Trophoblast cell (in vitro differentiated cells and primary cell): ENCODE measurements at regions not wholly inside any gene's neighbourhood (a gene's known extent, or its start where the extent isn't known, plus 50 kb on each side); places are given as distances from the start of the nearest gene placed in this dataset.

Source experiments
- DNase-seq, 2 donors: peaks; one replicate each; pipeline ENCODE4 v3.0.0-alpha.2; 2016
- H2AFZ ChIP-seq: 2 replicates; pipeline ENCODE4 v1.6.1; 2013; ENCODE audit warnings: low read length, moderate library complexity, mild to moderate bottlenecking; ENCODE audit not compliant: insufficient read depth, poor library complexity
- H2AK5ac ChIP-seq: 2 replicates; pipeline ENCODE4 v1.6.1; 2013; ENCODE audit warnings: mild to moderate bottlenecking, low read length
- H2BK120ac ChIP-seq: 2 replicates; pipeline ENCODE4 v1.6.1; 2013; ENCODE audit warnings: low read length, mild to moderate bottlenecking, moderate library complexity; ENCODE audit not compliant: insufficient read depth, poor library complexity
- H2BK12ac ChIP-seq: 2 replicates; pipeline ENCODE4 v1.6.1; 2013; ENCODE audit warnings: mild to moderate bottlenecking, low read length, moderate library complexity
- H2BK5ac ChIP-seq: 2 replicates; pipeline ENCODE4 v1.6.1; 2013; ENCODE audit warnings: low read length, low read depth, moderate library complexity, mild to moderate bottlenecking; ENCODE audit not compliant: poor library complexity
- H3K14ac ChIP-seq: 2 replicates; pipeline ENCODE4 v1.6.1; 2013; ENCODE audit warnings: mild to moderate bottlenecking, low read length
- H3K18ac ChIP-seq: 2 replicates; pipeline ENCODE4 v1.6.1; 2013; ENCODE audit warnings: mild to moderate bottlenecking, low read length
- H3K23ac ChIP-seq: 2 replicates; pipeline ENCODE4 v1.6.1; 2013; ENCODE audit warnings: low read length
- H3K27ac ChIP-seq: 2 replicates; pipeline ENCODE4 v1.5.1; 2013; ENCODE audit warnings: low read depth, mild to moderate bottlenecking, inconsistent platforms, low read length, moderate library complexity
- H3K27me3 ChIP-seq: 2 replicates; pipeline ENCODE4 v1.6.1; 2013; ENCODE audit warnings: inconsistent platforms, mild to moderate bottlenecking, low read length, moderate library complexity; ENCODE audit not compliant: insufficient read depth
- H3K36me3 ChIP-seq, 2 experiments: 1 replicate in 1 of 2; 2 replicates in 1 of 2; pipeline ENCODE4 v1.6.1; 2013; ENCODE audit warnings: low read length in 2 of 2, mild to moderate bottlenecking in 2 of 2, moderate library complexity in 1 of 2; ENCODE audit not compliant: insufficient read depth in 2 of 2, control insufficient read depth in 1 of 2
- H3K4ac ChIP-seq: 2 replicates; pipeline ENCODE4 v1.6.1; 2013; ENCODE audit warnings: low read depth, mild to moderate bottlenecking, low read length, moderate library complexity
- H3K4me1 ChIP-seq, 2 experiments: 1 replicate in 1 of 2; 2 replicates in 1 of 2; pipeline ENCODE4 v1.6.1; 2013; ENCODE audit warnings: low read length in 2 of 2, mild to moderate bottlenecking in 2 of 2, moderate library complexity in 1 of 2; ENCODE audit not compliant: insufficient read depth in 2 of 2, control insufficient read depth in 1 of 2
- H3K4me2 ChIP-seq: 2 replicates; pipeline ENCODE4 v1.6.1; 2013; ENCODE audit warnings: inconsistent platforms, mild to moderate bottlenecking, low read length, moderate library complexity
- H3K4me3 ChIP-seq: 2 replicates; pipeline ENCODE4 v1.5.1; 2013; ENCODE audit warnings: mild to moderate bottlenecking, low read depth, low read length, inconsistent platforms
- H3K79me1 ChIP-seq: one replicate; pipeline ENCODE4 v1.6.1; 2013; ENCODE audit warnings: low read length
- H3K79me2 ChIP-seq: 2 replicates; pipeline ENCODE4 v1.6.1; 2013; ENCODE audit warnings: low read length, mild to moderate bottlenecking; ENCODE audit not compliant: control insufficient read depth, insufficient read depth, poor library complexity
- H3K9ac ChIP-seq: 2 replicates; pipeline ENCODE4 v1.6.1; 2013; ENCODE audit warnings: mild to moderate bottlenecking, low read length
- H3K9me3 ChIP-seq: 2 replicates; pipeline ENCODE4 v1.6.1; 2013; ENCODE audit warnings: low read depth, mild to moderate bottlenecking, control low read depth, inconsistent platforms, low read length; ENCODE audit not compliant: insufficient read depth
- H4K12ac ChIP-seq: 2 replicates; pipeline ENCODE4 v1.6.1; 2013; ENCODE audit warnings: low read depth, mild to moderate bottlenecking, low read length, moderate library complexity
- H4K8ac ChIP-seq: 2 replicates; pipeline ENCODE4 v1.6.1; 2013; ENCODE audit warnings: low read depth, mild to moderate bottlenecking, low read length, moderate library complexity
- H4K91ac ChIP-seq: one replicate; pipeline ENCODE4 v1.6.1; 2013; ENCODE audit warnings: low read depth, mild to moderate bottlenecking, low read length, moderate library complexity
- WGBS: extraction: QIAGEN DNeasy Blood & Tissue Kit; methylation state at CpG from one replicate; pipeline ENCODE4 v1.1.7; 2013; ENCODE audit warnings: missing lambda C conversion rate; ENCODE audit not compliant: insufficient read length, insufficient coverage; ENCODE audit errors: extremely low coverage; 5-methylcytosine and 5-hydroxymethylcytosine counted together

DNA sequence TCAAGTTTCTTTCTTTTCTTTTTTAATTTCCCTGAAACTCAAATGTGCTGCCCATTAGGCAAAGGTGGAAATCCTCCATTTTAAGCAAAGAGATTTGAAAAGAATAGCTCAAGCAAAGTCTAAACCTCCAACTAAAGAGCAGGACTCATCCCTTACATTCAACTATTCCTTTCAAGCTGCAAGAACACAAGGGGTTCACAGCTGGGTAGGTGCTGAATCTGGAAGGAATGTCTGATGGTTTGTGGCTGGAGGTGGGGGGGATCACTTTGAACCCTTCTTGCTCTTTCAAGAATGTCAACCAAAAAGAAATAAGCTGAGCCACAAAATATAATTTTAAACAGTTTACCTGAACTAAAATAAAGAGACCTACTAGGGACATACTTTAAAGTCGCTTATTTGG lies 375.7 kb upstream of the CDH10 start:
- no peak overlapping the region for H2BK120ac ChIP-seq
- no peak overlapping the region for H4K12ac ChIP-seq
- H3K4me3 ChIP-seq = no peak overlapping the region
- no peak overlapping the region for H2BK5ac ChIP-seq
- no peak overlapping the region for H4K91ac ChIP-seq
- no peaks in the 10 kb centered on the region for H3K79me2 ChIP-seq
- H2AK5ac ChIP-seq = no peak overlapping the region
- H3K4me2 ChIP-seq = no peak overlapping the region
- no peaks in the 10 kb centered on the region for H3K9me3 ChIP-seq
- H3K14ac ChIP-seq = no peak overlapping the region
- no peak overlapping the region for H2BK12ac ChIP-seq
- no peaks in the 10 kb centered on the region for H3K79me1 ChIP-seq
- WGBS = no CpG with 5 or more reads among the region's 1 CpG
- H3K18ac ChIP-seq = no peak overlapping the region
- no peak overlapping the region for H4K8ac ChIP-seq
- H3K4ac ChIP-seq = no peak overlapping the region
- H3K4me1 ChIP-seq = no peaks in the 10 kb centered on the region
- no peak overlapping the region for H2AFZ ChIP-seq
- H3K36me3 ChIP-seq = no peaks in the 10 kb centered on the region
- H3K9ac ChIP-seq = no peak overlapping the region
- no peaks in the 10 kb centered on the region for H3K27me3 ChIP-seq
- H3K23ac ChIP-seq = no peak overlapping the region
- H3K27ac ChIP-seq = no peak overlapping the region
- DNase-seq = no peak

DNA sequence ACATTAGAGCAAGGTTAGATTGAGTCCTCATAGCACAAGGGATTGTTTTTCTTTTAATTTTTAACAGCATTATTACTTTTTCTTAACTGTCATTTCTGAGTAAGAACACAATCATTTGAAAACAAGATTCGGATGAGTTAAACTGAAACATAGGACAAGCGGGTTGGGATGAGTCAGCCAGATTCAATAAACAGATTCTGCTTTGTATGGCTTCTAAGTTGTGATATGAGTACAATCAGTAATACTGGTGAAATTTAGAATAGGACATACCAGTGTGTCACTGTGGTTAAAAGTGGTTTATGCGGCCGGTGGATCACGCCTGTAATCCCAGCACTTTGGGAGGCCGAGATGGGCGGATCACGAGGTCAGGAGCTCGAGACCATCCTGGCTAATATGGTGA lies 364.3 kb upstream of the CDH10 start:
- Histone ChIP-seq H2BK5ac (no peak overlapping the region), H3K4me3 (no peak overlapping the region), H3K18ac (no peak overlapping the region), H2AK5ac (no peak overlapping the region), H3K79me1 (no peaks in the 10 kb centered on the region), H3K14ac (no peak overlapping the region), H3K4ac (no peak overlapping the region), H4K12ac (no peak overlapping the region), H2AFZ (no peak overlapping the region), H3K27ac (no peak overlapping the region), H4K91ac (no peak overlapping the region), H4K8ac (no peak overlapping the region), H3K9me3 (no peaks in the 10 kb centered on the region), H3K36me3 (no peaks in the 10 kb centered on the region), H3K4me2 (no peak overlapping the region), H3K79me2 (no peaks in the 10 kb centered on the region), H2BK120ac (no peak overlapping the region), H2BK12ac (no peak overlapping the region), H3K4me1 (no peaks in the 10 kb centered on the region), H3K27me3 (no peaks in the 10 kb centered on the region), H3K23ac (no peak overlapping the region), H3K9ac (no peak overlapping the region)
- no CpG with 5 or more reads among the region's 9 CpGs for WGBS
- no peak for DNase-seq

DNA sequence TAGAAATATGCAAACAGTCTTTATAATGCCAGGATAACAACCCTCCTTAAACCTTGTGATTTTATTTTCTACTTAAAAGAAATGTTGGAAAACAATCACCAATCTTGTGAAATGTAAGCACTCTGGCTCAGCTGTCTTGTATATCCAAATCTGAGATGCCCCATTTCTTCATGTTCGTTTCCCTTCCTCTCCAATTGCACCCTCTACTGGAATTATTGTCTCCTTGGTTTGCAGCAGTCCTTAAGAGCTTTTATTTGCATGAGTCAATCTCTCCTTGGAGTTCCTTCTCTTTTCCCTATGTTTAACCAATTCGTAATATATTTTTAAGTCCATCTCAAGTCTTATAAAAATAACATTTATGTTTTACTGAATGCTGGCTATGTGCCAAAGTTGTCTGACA lies 362.0 kb upstream of the CDH10 start:
- no CpG with 5 or more reads among the region's 2 CpGs for WGBS
- H3K14ac ChIP-seq = no peak overlapping the region

DNA sequence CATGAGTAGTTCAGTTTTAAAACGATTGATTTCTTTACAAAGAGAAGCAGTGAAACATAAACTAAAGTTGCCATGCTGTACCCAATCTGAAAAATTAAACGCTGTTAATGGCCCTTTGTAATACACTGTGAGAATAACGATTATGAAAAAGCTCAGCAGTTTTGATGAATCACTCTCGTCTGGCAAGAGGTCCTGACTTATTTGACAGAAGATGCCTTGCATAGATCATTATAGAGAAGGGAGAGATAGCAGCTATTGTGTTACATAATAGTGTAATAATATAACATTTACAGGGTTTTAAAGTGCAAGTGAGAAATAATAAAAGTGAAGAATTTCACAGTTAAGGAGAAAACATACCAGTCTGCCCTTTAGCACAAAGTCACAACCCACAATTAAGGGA lies 361.5 kb upstream of the CDH10 start:
- H2AFZ ChIP-seq = no peak overlapping the region
- no peak overlapping the region for H3K23ac ChIP-seq
- H3K4me1 ChIP-seq = no peaks in the 10 kb centered on the region
- no peak overlapping the region for H3K4me2 ChIP-seq
- no peak overlapping the region for H4K8ac ChIP-seq
- H4K12ac ChIP-seq = no peak overlapping the region
- H3K27me3 ChIP-seq = no peaks in the 10 kb centered on the region
- H3K9ac ChIP-seq = no peak overlapping the region
- H3K18ac ChIP-seq = no peak overlapping the region
- H2AK5ac ChIP-seq = no peak overlapping the region
- H3K79me1 ChIP-seq = no peaks in the 10 kb centered on the region
- no peak overlapping the region for H3K27ac ChIP-seq
- no CpG with 5 or more reads among the region's 4 CpGs for WGBS
- no peak overlapping the region for H2BK120ac ChIP-seq
- no peaks in the 10 kb centered on the region for H3K9me3 ChIP-seq
- H3K79me2 ChIP-seq = no peaks in the 10 kb centered on the region
- H2BK12ac ChIP-seq = no peak overlapping the region
- no peak overlapping the region for H3K4ac ChIP-seq
- H4K91ac ChIP-seq = no peak overlapping the region
- no peak for DNase-seq
- H3K36me3 ChIP-seq = no peaks in the 10 kb centered on the region
- H3K14ac ChIP-seq = no peak overlapping the region
- H2BK5ac ChIP-seq = no peak overlapping the region
- no peak overlapping the region for H3K4me3 ChIP-seq

More for the DNA sequence above, 362.0 kb upstream of the CDH10 start:
- no peak overlapping the region for H2BK12ac ChIP-seq
- no peaks in the 10 kb centered on the region for H3K79me2 ChIP-seq
- no peak overlapping the region for H2BK120ac ChIP-seq
- no peaks in the 10 kb centered on the region for H3K4me1 ChIP-seq
- H3K18ac ChIP-seq = no peak overlapping the region
- H3K36me3 ChIP-seq = no peaks in the 10 kb centered on the region
- no peak overlapping the region for H2BK5ac ChIP-seq
- H4K8ac ChIP-seq = no peak overlapping the region
- H3K9ac ChIP-seq = no peak overlapping the region
- H3K79me1 ChIP-seq = no peaks in the 10 kb centered on the region
- no peak overlapping the region for H3K4me2 ChIP-seq
- no peak overlapping the region for H3K23ac ChIP-seq
- H2AFZ ChIP-seq = no peak overlapping the region
- no peak overlapping the region for H3K4ac ChIP-seq
- peak in 1 of 2 donors; percentile 30 for DNase-seq
- no peak overlapping the region for H3K4me3 ChIP-seq
- H4K12ac ChIP-seq = no peak overlapping the region
- H4K91ac ChIP-seq = no peak overlapping the region
- H2AK5ac ChIP-seq = no peak overlapping the region
- no peak overlapping the region for H3K27ac ChIP-seq
- H3K9me3 ChIP-seq = no peaks in the 10 kb centered on the region
- no peaks in the 10 kb centered on the region for H3K27me3 ChIP-seq
